Activated naive CD4-positive, alpha-beta T cell treated with anti-CD3 and anti-CD28 coated beads, Interleukin-2, amount 10 ng/mL, durations not matched to agents 7 days and 5 days (primary cell): ENCODE measurements at regions not wholly inside any gene's neighbourhood (a gene's known extent, or its start where the extent isn't known, plus 50 kb on each side); places are given as distances from the start of the nearest gene placed in this dataset.

Source experiments
- CTCF ChIA-PET: fragments of 350-600 bp; sonication (Branson Sonifier 250); formaldehyde crosslinking; loops from one replicate; lab custom pipeline; 2021; ENCODE audit warnings: antibody characterized with exemption; lab: Charles Lee
- DNase-seq: peaks from one replicate; pipeline ENCODE4 v3.0.0-alpha.2; 2020
- H3K27ac Mint-ChIP-seq: one replicate; pipeline ENCODE4 v1.8.0; 2021; ENCODE audit warnings: mild to moderate bottlenecking, moderate library complexity, mixed read lengths
- H3K27me3 Mint-ChIP-seq: one replicate; pipeline ENCODE4 v1.8.0; 2021; ENCODE audit warnings: mild to moderate bottlenecking, mixed read lengths
- H3K36me3 Mint-ChIP-seq: one replicate; pipeline ENCODE4 v1.8.0; 2021; ENCODE audit warnings: mixed read lengths
- H3K4me1 Mint-ChIP-seq: one replicate; pipeline ENCODE4 v1.8.0; 2021; ENCODE audit warnings: mixed read lengths
- H3K4me3 Mint-ChIP-seq: one replicate; pipeline ENCODE4 v1.8.0; 2021; ENCODE audit warnings: mild to moderate bottlenecking, moderate library complexity, mixed read lengths
- H3K9me3 Mint-ChIP-seq: one replicate; pipeline ENCODE4 v1.8.0; 2021; ENCODE audit warnings: mixed read lengths

DNA sequence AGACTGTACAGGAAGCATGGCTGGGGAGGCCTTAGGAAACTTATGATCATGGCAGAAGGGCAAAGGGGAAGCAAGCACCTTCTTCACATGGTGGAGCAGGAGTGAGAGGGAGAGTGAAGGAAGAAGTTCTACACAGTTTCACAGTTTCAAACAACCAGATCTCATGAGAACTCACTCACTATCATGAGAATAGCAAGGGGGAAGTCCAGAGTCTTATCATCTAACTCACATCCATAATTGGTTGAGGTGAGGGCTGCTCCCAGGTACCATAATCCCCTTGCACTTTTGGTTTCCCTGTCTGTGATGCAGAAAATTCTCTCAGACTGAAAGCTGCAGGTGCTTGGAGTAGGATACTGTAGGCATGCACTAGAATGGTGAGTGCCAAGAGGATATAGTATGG, 233.8 kb upstream of the CPEB2 start:
- no peak overlapping the region for H3K27ac Mint-ChIP-seq
- no peaks in the 10 kb centered on the region for H3K36me3 Mint-ChIP-seq
- no peak for DNase-seq
- no peak overlapping the region for H3K4me3 Mint-ChIP-seq
- no peaks in the 10 kb centered on the region for H3K9me3 Mint-ChIP-seq
- no peaks in the 10 kb centered on the region for H3K27me3 Mint-ChIP-seq
- CTCF ChIA-PET = no interaction called here
- H3K4me1 Mint-ChIP-seq = no peaks in the 10 kb centered on the region

DNA sequence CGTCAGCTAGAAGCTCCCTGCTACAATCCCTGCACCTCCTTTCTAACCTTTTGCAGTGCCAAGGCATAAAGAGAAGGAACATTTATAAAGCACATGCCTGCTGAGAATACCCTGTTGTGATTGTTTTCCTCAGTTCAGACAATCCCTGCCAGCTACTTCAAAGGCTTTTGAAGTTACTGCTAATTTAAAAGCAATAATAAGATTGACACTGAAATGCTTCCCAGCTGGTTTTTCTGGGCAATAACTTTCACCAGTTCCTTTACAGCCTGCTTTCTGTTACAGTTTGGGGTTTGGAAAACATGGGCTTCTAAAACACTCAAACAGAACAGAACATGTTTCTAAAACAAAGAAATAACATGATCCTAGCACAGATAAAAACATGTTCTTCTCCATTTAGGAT, 232.3 kb upstream of the CPEB2 start:
- Mint-ChIP-seq H3K4me3 (no peak overlapping the region), H3K36me3 (no peaks in the 10 kb centered on the region), H3K4me1 (no peaks in the 10 kb centered on the region), H3K27ac (no peak overlapping the region), H3K9me3 (peaks cover 1% of the 10 kb centered on the region), H3K27me3 (no peaks in the 10 kb centered on the region)
- DNase-seq = no peak
- CTCF ChIA-PET = no interaction called here

DNA sequence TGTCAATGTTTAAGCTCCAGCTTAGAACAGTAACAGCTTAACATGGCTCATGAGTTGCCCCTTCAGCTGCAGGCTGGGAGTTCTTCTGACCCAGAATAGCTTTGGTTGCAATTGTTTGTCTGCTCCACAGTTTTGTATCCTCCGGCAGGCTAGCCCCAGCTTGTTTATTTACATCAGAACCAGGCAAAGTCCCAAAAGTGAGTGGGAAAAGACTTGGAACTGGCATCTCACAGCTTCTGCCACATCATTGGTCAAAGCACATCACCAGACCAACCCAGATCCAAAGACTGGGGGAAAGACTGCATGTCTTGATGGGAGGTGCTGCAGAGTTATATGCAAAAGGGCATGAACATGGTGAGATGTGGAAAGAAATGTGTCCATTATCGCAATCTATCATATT, 231.2 kb upstream of the CPEB2 start:
- Mint-ChIP-seq H3K27ac (no peak overlapping the region), H3K9me3 (peaks cover 1% of the 10 kb centered on the region), H3K4me3 (no peak overlapping the region), H3K27me3 (no peaks in the 10 kb centered on the region), H3K36me3 (no peaks in the 10 kb centered on the region), H3K4me1 (no peaks in the 10 kb centered on the region)
- DNase-seq = no peak
- CTCF ChIA-PET = no interaction called here

DNA sequence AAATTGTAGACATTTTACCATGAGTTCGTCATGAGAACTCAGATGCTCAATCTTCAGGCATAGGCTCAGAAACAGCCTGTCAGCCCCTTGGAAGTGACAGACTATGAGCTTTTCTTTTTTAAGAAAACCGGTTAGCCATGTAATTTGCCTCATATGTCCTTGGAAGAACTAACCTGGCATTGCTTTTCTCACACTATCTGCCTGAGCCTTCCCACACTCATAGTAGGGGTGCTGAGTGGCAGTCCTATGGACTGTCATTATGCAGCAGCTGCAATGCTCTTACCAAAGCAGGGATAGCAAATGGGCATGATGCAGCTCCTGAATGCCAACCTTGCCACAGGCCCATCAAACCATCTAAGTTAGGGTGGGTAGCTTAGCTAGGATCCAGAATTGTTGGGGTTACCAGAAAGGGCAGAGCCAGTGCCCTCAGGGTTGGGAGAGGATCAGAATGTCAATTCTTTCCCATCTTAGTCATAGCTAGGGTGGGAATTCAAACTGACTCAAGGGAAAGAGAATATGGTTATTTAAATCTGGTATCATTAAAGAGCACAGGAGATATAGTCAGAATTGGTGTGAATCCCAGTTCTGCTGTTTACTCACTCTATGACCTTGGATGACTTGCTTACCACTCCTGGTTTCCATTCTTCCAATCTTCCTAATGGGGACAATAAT, 230.6 kb upstream of the CPEB2 start:
- no peaks in the 10 kb centered on the region for H3K4me1 Mint-ChIP-seq
- DNase-seq = no peak
- H3K27me3 Mint-ChIP-seq = no peaks in the 10 kb centered on the region
- H3K4me3 Mint-ChIP-seq = no peak overlapping the region
- CTCF ChIA-PET = no interaction called here
- peaks cover 1% of the 10 kb centered on the region for H3K9me3 Mint-ChIP-seq
- H3K36me3 Mint-ChIP-seq = no peaks in the 10 kb centered on the region
- no peak overlapping the region for H3K27ac Mint-ChIP-seq

DNA sequence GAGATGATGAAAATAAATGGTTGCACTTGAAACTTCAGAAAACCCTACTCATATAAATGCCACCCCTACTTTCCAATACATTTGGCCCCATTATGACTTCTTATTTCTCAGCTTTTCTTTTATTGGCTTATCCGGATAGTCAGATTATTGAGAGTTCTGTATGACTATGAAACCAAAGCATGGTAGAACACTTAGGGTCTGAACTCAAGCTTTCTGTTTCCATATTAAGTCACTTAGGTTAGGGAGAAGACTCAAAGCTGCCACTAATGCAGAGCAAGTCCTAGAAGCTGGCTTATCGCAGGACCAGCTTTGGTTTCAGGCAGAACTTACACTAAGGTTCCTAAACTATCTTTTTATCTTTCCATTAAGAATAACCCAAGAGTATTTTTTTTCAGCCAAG, 229.9 kb upstream of the CPEB2 start:
- peaks cover 1% of the 10 kb centered on the region for H3K9me3 Mint-ChIP-seq
- no peak for DNase-seq
- H3K27me3 Mint-ChIP-seq = no peaks in the 10 kb centered on the region
- no peaks in the 10 kb centered on the region for H3K36me3 Mint-ChIP-seq
- no peak overlapping the region for H3K27ac Mint-ChIP-seq
- no peaks in the 10 kb centered on the region for H3K4me1 Mint-ChIP-seq
- no peak overlapping the region for H3K4me3 Mint-ChIP-seq
- CTCF ChIA-PET = no interaction called here

DNA sequence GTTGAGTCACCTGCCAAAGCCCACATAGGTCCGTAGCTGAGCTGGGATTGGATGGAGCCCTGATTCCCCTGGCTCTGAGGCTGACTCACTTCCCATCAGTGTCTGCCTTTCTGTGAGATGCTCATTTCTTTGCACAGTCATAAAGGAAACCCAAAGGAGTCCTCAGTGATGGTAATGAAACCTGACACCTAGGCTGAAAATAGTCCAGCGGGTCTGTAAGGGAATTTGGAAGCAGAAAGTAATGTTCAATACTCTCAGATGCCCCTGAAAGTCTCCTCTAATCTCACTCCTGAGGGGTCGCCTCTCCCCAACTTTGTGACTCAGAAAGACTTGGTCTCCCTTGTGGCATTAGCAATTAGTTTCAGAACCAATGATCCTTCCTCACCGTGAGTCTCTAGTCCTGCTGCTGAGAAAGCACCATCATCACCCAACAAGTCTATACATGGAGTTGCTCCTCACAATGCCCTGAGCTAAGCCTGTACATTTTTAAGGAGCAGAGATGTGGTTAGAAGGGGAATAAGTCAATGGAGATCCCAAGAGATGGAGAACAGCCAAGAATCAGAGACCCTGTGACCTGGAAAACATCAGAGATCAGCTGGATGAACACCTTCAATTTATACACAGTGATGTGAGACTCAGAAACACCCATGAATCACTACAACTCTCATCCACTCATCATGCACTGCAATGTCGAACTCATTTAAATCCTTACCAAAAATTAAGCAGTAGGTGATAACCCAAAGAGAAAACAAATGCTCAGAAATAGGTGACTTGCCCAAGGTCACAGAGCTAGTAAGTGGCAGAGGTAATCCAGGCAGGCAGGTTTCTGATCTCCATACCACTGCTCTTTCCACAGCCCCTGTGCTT, 219.0 kb upstream of the CPEB2 start:
- DNase-seq = no peak
- H3K27ac Mint-ChIP-seq = no peak overlapping the region
- no peaks in the 10 kb centered on the region for H3K27me3 Mint-ChIP-seq

GRCh38 chr4:14787221-14787620, 215.1 kb upstream of the CPEB2 start:
- H3K9me3 Mint-ChIP-seq = peaks cover 2% of the 10 kb centered on the region
- H3K4me1 Mint-ChIP-seq = no peaks in the 10 kb centered on the region
- no peak for DNase-seq
- no peaks in the 10 kb centered on the region for H3K36me3 Mint-ChIP-seq
- H3K4me3 Mint-ChIP-seq = no peak overlapping the region
- no peak overlapping the region for H3K27ac Mint-ChIP-seq
- CTCF ChIA-PET = no interaction called here
- H3K27me3 Mint-ChIP-seq = no peaks in the 10 kb centered on the region

More for the DNA sequence above, 219.0 kb upstream of the CPEB2 start:
- CTCF ChIA-PET = no interaction called here
- Mint-ChIP-seq H3K4me3 (no peak overlapping the region), H3K9me3 (no peaks in the 10 kb centered on the region), H3K36me3 (no peaks in the 10 kb centered on the region), H3K4me1 (no peaks in the 10 kb centered on the region)

DNA sequence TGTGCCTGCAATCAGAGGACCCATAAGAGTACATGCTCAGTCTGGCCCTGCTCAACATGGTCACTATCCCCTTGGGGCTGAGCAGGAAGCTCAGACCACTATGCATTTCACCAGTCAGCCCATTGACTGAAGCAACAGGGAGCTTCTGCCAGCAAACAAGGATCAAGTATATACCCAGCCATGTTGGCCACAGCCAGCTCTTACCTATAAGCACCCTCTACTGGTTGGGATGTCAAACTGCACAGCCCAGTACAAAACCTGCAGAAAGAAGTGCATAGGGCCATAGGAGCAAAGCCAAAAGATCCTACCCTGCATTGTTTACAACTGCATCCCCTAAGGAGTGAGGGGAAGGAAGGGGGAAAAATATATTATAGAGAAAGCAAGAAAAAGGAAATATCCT, 214.4 kb upstream of the CPEB2 start:
- Mint-ChIP-seq H3K4me1 (no peaks in the 10 kb centered on the region), H3K36me3 (no peaks in the 10 kb centered on the region), H3K4me3 (no peak overlapping the region), H3K9me3 (peaks cover 2% of the 10 kb centered on the region), H3K27me3 (no peaks in the 10 kb centered on the region), H3K27ac (no peak overlapping the region)
- DNase-seq = no peak
- CTCF ChIA-PET = no interaction called here

DNA sequence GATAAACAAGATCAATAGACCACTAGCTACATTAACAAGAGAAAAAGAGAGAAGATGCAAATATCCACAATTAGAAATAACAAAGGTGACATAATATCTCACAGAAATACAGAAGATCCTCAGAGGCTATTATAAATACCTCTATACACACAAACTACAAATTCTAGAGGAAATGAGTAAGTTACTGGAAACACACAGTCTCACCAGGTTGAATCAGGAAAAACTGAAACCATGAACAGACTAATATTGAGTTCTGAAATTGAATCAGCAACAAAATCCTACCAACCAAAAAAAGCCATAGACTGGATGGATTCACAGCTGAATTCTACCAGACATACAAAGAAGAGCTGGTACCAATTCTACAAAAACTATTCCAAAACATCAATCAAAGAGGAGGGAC, 211.8 kb upstream of the CPEB2 start:
- CTCF ChIA-PET = no interaction called here
- Mint-ChIP-seq H3K9me3 (peaks cover 2% of the 10 kb centered on the region), H3K36me3 (no peaks in the 10 kb centered on the region), H3K27me3 (no peaks in the 10 kb centered on the region), H3K4me3 (no peak overlapping the region), H3K4me1 (peaks cover 2% of the 10 kb centered on the region), H3K27ac (no peak overlapping the region)
- no peak for DNase-seq

DNA sequence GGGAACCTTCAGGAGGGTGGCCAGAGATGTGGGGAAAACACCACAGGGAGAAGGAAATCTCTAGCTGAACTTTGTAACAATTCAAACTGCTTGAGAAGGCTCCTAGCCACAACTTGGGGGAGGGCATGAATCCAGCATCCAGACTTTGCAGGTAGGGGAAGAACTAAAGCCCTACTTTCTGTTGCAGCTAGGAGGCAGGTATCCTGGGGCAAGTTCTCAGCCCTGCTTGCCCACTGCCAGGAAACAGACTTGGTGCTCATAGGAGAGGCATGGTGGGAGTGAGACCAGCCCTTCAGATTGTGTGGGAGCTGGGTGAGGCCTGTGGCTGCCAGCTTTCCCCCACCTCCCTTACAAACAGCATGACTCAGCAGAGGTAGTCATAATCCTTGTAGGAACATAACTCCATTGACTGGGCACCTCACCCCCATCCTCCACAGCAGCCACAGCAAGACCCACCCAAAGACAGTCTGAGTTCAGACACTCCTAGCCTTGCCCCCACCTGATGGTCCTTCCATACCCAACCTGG, 209.5 kb upstream of the CPEB2 start:
- CTCF ChIA-PET = no interaction called here
- no peak for DNase-seq
- Mint-ChIP-seq H3K36me3 (no peaks in the 10 kb centered on the region), H3K9me3 (peaks cover 9% of the 10 kb centered on the region), H3K4me3 (no peak overlapping the region), H3K27me3 (no peaks in the 10 kb centered on the region), H3K27ac (no peak overlapping the region), H3K4me1 (peaks cover 6% of the 10 kb centered on the region)

DNA sequence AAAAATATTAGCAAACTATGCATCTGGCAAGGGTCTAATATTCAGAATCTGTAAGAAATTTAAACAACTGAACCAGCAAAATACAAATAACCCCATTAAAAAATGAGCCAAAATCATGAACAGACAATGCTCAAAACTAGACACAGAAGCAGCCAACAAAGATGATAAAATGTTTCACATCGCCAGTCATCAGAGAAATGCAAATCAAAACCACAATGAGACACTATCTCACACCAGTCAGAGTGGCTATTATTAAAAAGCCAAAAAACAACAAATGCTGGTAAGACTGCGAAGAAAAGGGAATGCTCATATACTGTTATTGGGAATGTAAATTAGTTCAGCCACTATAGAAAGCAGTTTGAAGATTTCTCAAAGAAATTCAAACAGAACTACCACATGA, 201.3 kb upstream of the CPEB2 start:
- CTCF ChIA-PET = no interaction called here
- no peaks in the 10 kb centered on the region for H3K4me1 Mint-ChIP-seq
- H3K27ac Mint-ChIP-seq = no peak overlapping the region

GRCh38 chr4:14802596-14802995, 199.7 kb upstream of the CPEB2 start:
- H3K36me3 Mint-ChIP-seq = no peaks in the 10 kb centered on the region
- no peaks in the 10 kb centered on the region for H3K27me3 Mint-ChIP-seq
- DNase-seq = no peak
- CTCF ChIA-PET = no interaction called here
- H3K4me1 Mint-ChIP-seq = no peaks in the 10 kb centered on the region
- no peak overlapping the region for H3K4me3 Mint-ChIP-seq
- H3K9me3 Mint-ChIP-seq = peaks cover 7% of the 10 kb centered on the region
- H3K27ac Mint-ChIP-seq = no peak overlapping the region

More for the DNA sequence above, 201.3 kb upstream of the CPEB2 start:
- H3K36me3 Mint-ChIP-seq = no peaks in the 10 kb centered on the region
- H3K27me3 Mint-ChIP-seq = no peaks in the 10 kb centered on the region
- DNase-seq = no peak
- H3K9me3 Mint-ChIP-seq = peaks cover 13% of the 10 kb centered on the region
- no peak overlapping the region for H3K4me3 Mint-ChIP-seq

GRCh38 chr4:14807856-14808255, 194.4 kb upstream of the CPEB2 start:
- Mint-ChIP-seq H3K9me3 (no peaks in the 10 kb centered on the region), H3K27ac (no peak overlapping the region), H3K4me1 (no peaks in the 10 kb centered on the region), H3K4me3 (no peak overlapping the region), H3K36me3 (no peaks in the 10 kb centered on the region), H3K27me3 (no peaks in the 10 kb centered on the region)
- CTCF ChIA-PET = no interaction called here
- DNase-seq = no peak

DNA sequence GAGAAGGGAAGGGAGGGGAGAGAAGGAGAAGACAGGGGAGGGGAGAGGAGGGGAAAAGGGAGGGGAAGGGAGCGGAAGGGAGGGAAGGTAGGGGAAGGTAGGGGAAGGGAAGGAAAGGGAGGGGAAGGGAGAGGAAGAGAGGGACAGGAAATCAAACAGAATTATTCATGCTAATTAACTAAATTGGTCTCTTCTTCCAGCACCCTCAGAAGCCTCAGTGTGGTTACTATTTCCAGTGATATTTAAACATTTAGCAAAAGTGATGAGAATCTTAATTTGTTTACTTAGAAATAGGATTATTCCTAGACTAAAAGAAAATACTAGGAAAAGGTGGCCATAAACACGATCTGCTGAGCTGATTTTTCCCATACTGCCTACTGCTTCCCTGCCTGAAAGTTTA, 193.1 kb upstream of the CPEB2 start:
- no peak for DNase-seq
- Mint-ChIP-seq H3K4me1 (no peaks in the 10 kb centered on the region), H3K4me3 (no peak overlapping the region), H3K9me3 (no peaks in the 10 kb centered on the region), H3K27me3 (no peaks in the 10 kb centered on the region), H3K27ac (no peak overlapping the region), H3K36me3 (no peaks in the 10 kb centered on the region)
- CTCF ChIA-PET = no interaction called here

- Mint-ChIP-seq H3K4me3 (no peak overlapping the region), H3K9me3 (no peaks in the 10 kb centered on the region), H3K27ac (no peak overlapping the region), H3K36me3 (no peaks in the 10 kb centered on the region), H3K4me1 (no peaks in the 10 kb centered on the region), H3K27me3 (no peaks in the 10 kb centered on the region)
- no peak for DNase-seq
- CTCF ChIA-PET = no interaction called here
Measured at GRCh38 chr4:14810121-14810520, 192.2 kb upstream of the CPEB2 start.
